NCI-H2029 (cell line): ENCODE measurements at regions not wholly inside any gene's neighbourhood (a gene's known extent, or its start where the extent isn't known, plus 50 kb on each side); places are given as distances from the start of the nearest gene placed in this dataset.

Source experiments
- DNase-seq: peaks from one replicate; lab custom pipeline; 2025; lab: John Stamatoyannopoulos, UW

DNA sequence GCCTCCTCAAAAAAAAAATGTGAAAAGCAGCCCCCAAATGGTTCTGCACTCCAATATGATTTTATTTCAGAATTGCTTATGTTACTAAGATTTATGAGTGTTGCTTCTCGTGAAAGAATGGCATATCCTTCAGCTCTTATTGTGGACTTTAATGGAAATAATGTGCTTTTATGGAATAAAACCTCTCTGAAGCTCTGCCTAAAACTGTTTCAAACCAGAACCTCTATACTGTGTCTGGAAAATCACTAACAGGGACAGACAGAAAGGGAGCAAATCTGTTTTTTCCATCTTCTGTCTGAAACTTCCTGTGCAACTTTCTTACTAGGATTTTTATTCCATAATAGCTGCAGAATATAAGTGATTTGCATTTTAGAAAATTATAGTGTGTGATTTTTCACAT is 493.1 kb downstream of the ANKRD50 start:
- DNase-seq, result no peak

DNA sequence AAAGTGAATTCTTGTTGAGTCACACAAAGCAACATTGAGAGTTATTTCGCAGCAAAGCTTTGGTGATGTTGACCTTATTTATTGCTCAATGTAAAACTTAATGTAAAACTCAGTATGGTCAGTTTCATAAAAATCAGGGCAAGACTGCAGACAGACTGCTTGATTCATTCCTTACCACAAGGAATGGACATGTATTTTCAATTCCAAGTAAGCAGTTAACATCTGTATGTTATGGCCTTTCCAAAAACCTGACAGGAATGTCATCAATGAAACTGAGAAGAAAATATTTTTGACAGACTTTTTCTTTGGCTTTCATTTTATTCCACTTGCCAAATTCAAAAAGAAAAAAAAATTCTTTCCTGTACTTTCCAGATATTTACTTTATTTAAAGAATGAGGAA is 488.3 kb downstream of the ANKRD50 start:
- no peak for DNase-seq

GRCh38 chr4:124227981-124228380 is 484.6 kb downstream of the ANKRD50 start:
- no peak for DNase-seq

GRCh38 chr4:124230268-124230667 is 482.3 kb downstream of the ANKRD50 start:
- DNase-seq, result no peak

DNA sequence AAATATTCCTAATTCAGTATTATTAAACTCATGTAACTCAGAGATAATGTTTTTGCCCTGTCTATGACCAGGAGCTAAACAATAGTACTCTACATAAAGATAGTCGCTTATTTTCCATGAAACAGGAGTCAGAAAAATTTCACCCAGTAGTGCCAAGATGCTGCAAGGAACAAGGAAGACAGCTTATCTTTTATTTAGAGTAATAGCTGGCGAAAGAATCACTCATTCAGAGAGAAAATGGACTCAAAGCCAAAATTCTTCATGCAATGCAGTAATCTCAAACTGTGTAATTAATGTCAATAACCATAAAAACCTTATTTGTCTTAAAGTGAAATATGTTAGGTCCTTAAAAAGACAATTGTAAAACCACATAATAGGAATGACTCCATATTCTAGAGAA is 477.8 kb downstream of the ANKRD50 start:
- no peak for DNase-seq

- DNase-seq, result no peak
Measured at GRCh38 chr4:124243671-124244366, 468.7 kb downstream of the ANKRD50 start.

GRCh38 chr4:124253080-124253479 is 459.5 kb downstream of the ANKRD50 start:
- DNase-seq, result peak; percentile 72

GRCh38 chr4:124262211-124263179 is 450.0 kb downstream of the ANKRD50 start:
- DNase-seq, result peak; percentile 67

- DNase-seq, result no peak
Measured at GRCh38 chr4:124265701-124266100, 446.8 kb downstream of the ANKRD50 start.

GRCh38 chr4:124266721-124267120 is 445.8 kb downstream of the ANKRD50 start:
- no peak for DNase-seq

GRCh38 chr4:124276461-124276860 is 436.1 kb downstream of the ANKRD50 start:
- no peak for DNase-seq

- no peak for DNase-seq
Measured at GRCh38 chr4:124277691-124278090, 434.8 kb downstream of the ANKRD50 start.

- DNase-seq, result no peak
Measured at GRCh38 chr4:124278477-124278876, 434.1 kb downstream of the ANKRD50 start.

- peak; percentile 34 for DNase-seq
Measured at GRCh38 chr4:124279741-124280140, 432.8 kb downstream of the ANKRD50 start.

DNA sequence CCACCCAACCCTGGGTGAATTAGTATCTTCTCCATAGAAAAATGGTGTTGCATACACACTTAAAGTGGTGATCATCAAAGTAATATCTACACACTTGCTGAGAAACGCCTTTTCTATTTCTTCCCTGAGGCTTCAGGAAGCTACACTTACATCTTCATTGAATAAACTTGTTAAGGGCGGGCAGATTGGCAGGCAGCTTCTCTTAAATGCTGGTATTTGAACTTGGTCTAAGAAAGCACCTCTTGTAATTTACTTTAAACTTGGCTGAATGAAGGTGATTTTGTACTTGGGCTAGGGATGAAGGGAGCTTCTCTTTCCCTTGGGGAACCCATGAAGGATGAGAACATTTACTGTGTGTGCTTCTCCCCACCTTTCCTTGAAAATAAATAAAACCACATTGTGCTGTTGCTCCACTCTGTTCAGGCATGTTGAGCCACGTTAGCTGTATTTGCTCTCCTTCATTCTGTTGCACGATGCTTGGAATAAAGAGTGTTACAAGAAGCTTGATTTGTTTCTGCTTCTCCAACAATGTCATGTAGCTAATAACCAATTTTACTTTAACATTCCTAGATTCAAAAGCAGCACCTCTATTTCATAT is 430.1 kb downstream of the ANKRD50 start:
- no peak for DNase-seq

- no peak for DNase-seq
Measured at GRCh38 chr4:124288706-124289486, 423.6 kb downstream of the ANKRD50 start.

DNA sequence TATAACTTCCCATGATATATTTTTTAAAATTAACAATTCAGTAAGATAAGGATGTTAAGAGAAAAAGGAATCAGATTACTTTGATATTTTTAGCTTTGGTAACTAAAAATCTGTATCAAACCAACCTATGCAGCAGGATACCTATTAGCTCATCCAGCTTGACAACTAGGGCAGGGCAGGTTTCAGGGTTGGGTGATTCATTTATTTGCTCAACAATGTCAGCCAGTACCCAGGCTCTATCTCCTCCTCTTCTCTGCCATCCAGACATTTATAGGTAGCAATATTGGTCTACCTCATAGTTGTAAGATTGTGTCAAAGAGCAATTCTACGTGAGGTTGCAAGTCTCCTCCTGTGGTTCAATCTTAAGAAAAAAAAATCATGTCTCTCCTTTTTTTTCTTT is 421.9 kb downstream of the ANKRD50 start:
- no peak for DNase-seq

- no peak for DNase-seq
Measured at GRCh38 chr4:124295413-124295812, 417.1 kb downstream of the ANKRD50 start.

- DNase-seq, result no peak
Measured at GRCh38 chr4:124304941-124305340, 407.6 kb downstream of the ANKRD50 start.

DNA sequence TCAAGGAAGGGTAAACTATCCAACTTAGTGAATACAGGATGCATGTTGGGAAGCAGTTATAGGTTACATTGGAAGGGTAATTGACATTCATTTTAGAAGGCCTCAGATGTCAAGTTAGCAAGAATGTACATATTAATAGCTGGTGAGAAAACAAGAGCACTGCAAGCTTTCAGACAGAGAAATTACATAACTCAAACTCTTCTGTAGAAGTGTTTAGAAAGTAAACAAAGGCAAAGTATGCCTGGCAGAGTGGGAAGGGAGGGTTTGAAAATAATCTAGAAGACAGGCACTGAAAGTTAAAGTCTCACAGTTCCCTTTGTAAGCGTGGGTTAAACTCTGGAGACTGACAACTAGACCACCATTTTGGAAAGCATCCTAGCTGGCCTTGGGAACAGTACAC is 406.2 kb downstream of the ANKRD50 start:
- DNase-seq, result no peak

GRCh38 chr4:124307143-124307542 is 405.4 kb downstream of the ANKRD50 start:
- no peak for DNase-seq

- DNase-seq, result no peak
Measured at GRCh38 chr4:124318292-124318691, 394.2 kb downstream of the ANKRD50 start.
